IMR-90 (cell line): ENCODE measurements at regions not wholly inside any gene's neighbourhood (a gene's known extent, or its start where the extent isn't known, plus 50 kb on each side); places are given as distances from the start of the nearest gene placed in this dataset.

Experiments used
- ATAC-seq: fragments of 200-7000 bp; cut with Tn5 transposase; 2 replicates; pipeline ENCODE4 v1.9.1; 2020; ENCODE audit warnings: low read depth, mild to moderate bottlenecking, moderate library complexity
- BruUV-seq: library from RNA; stranded (reverse); fragments of 400-500 nt; replicated peaks from 2 replicates; lab custom pipeline; 2021; lab: Mats Ljungman, UMichigan
- CTCF ChIA-PET: fragments of 300-600 bp; formaldehyde crosslinking; extraction: SDS; loops from one replicate; lab custom pipeline; 2021; ENCODE audit warnings: antibody characterized with exemption; lab: Yijun Ruan, JAX
- POLR2A ChIA-PET: fragments of 300-600 bp; sonication (Branson Sonifier 250); formaldehyde crosslinking; loops from one replicate; lab custom pipeline; 2022; ENCODE audit warnings: antibody characterized with exemption; ENCODE audit not compliant: unreplicated experiment; lab: Charles Lee
- DNase-seq: peaks from one replicate; pipeline ENCODE4 v3.0.0; 2013
- H2AFZ ChIP-seq: replicated peaks from 2 replicates; pipeline ENCODE3; 2013; ENCODE audit warnings: low read length, mild to moderate bottlenecking; ENCODE audit not compliant: poor library complexity
- H2AK5ac ChIP-seq: 2 replicates; pipeline ENCODE4 v1.6.1; 2013; ENCODE audit warnings: low read depth, low read length, inconsistent platforms
- H2AK9ac ChIP-seq: replicated peaks from 2 replicates; pipeline ENCODE3; 2013; ENCODE audit warnings: mild to moderate bottlenecking, low read depth, low read length, moderate library complexity; ENCODE audit not compliant: poor library complexity
- H2BK120ac ChIP-seq: 2 replicates; pipeline ENCODE4 v1.6.1; 2013; ENCODE audit warnings: low read depth, low read length, inconsistent platforms
- H2BK15ac ChIP-seq: 3 replicates; pipeline ENCODE4 v1.6.1; 2013; ENCODE audit warnings: low read depth, low read length, inconsistent platforms
- H2BK20ac ChIP-seq: 2 replicates; pipeline ENCODE4 v1.6.1; 2013; ENCODE audit warnings: low read depth, mild to moderate bottlenecking, inconsistent platforms, low read length, moderate library complexity
- H2BK5ac ChIP-seq: 2 replicates; pipeline ENCODE4 v1.6.1; 2013; ENCODE audit warnings: mild to moderate bottlenecking, low read depth, low read length, inconsistent platforms; ENCODE audit not compliant: poor library complexity, severe bottlenecking
- H3K14ac ChIP-seq: replicated peaks from 2 replicates; pipeline ENCODE4 v1.6.1; 2013; ENCODE audit warnings: low read depth, low read length, inconsistent platforms
- H3K18ac ChIP-seq: 2 replicates; pipeline ENCODE4 v1.6.1; 2013; ENCODE audit warnings: low read depth, low read length, control low read depth
- H3K23ac ChIP-seq: 2 replicates; pipeline ENCODE4 v1.6.1; 2013; ENCODE audit warnings: low read depth, low read length, inconsistent platforms
- H3K27ac ChIP-seq: 2 replicates; pipeline ENCODE4 v1.5.1; 2013; ENCODE audit warnings: mild to moderate bottlenecking, control low read depth, low read length; ENCODE audit not compliant: insufficient read depth
- H3K27me3 ChIP-seq: 2 replicates; pipeline ENCODE4 v1.6.1; 2013; ENCODE audit warnings: low read length; ENCODE audit not compliant: control insufficient read depth, insufficient read depth
- H3K36me3 ChIP-seq: 2 replicates; pipeline ENCODE4 v1.6.1; 2013; ENCODE audit warnings: low read length, mixed read lengths; ENCODE audit not compliant: control insufficient read depth, insufficient read depth
- H3K4ac ChIP-seq: 2 replicates; pipeline ENCODE4 v1.6.1; 2013; ENCODE audit warnings: low read depth, low read length, inconsistent platforms
- H3K4me1 ChIP-seq: 2 replicates; pipeline ENCODE4 v1.6.1; 2013; ENCODE audit warnings: low read length, mixed read lengths; ENCODE audit not compliant: control insufficient read depth, insufficient read depth
- H3K4me2 ChIP-seq: 2 replicates; pipeline ENCODE4 v1.6.1; 2013; ENCODE audit warnings: low read depth, mild to moderate bottlenecking, control low read depth, low read length, moderate library complexity
- H3K4me3 ChIP-seq: 2 replicates; pipeline ENCODE4 v1.5.1; 2013; ENCODE audit warnings: low read depth, mild to moderate bottlenecking, control low read depth, low read length, moderate library complexity; ENCODE audit not compliant: insufficient read depth
- H3K56ac ChIP-seq: 2 replicates; pipeline ENCODE4 v1.6.1; 2013; ENCODE audit warnings: low read length, inconsistent platforms; ENCODE audit not compliant: insufficient read depth; ENCODE audit errors: extremely low read depth
- H3K79me1 ChIP-seq, 2 experiments: 2 replicates each; pipeline ENCODE4 v1.6.1; 2013; ENCODE audit warnings: low read length in 2 of 2, inconsistent platforms in 1 of 2, low read depth in 1 of 2
- H3K9ac ChIP-seq: 2 replicates; pipeline ENCODE4 v1.6.1; 2013; ENCODE audit warnings: low read depth, low read length, control low read depth
- H3K9me1 ChIP-seq: 2 replicates; pipeline ENCODE4 v1.6.1; 2013; ENCODE audit warnings: low read length, inconsistent platforms; ENCODE audit not compliant: insufficient read depth
- H3K9me3 ChIP-seq: 2 replicates; pipeline ENCODE4 v1.6.1; 2013; ENCODE audit warnings: low read length; ENCODE audit not compliant: control insufficient read depth, insufficient read depth
- H4K20me1 ChIP-seq: 2 replicates; pipeline ENCODE4 v1.6.1; 2013; ENCODE audit warnings: low read length, inconsistent platforms; ENCODE audit not compliant: insufficient read depth
- H4K5ac ChIP-seq: 2 replicates; pipeline ENCODE4 v1.6.1; 2013; ENCODE audit warnings: mild to moderate bottlenecking, low read depth, low read length, control low read depth
- H4K8ac ChIP-seq, 2 experiments: 2 replicates each; pipeline ENCODE4 v1.6.1; 2013; ENCODE audit warnings: low read depth in 2 of 2, low read length in 2 of 2, control low read depth in 1 of 2, inconsistent platforms in 1 of 2
- H4K91ac ChIP-seq: 2 replicates; pipeline ENCODE4 v1.6.1; 2013; ENCODE audit warnings: low read depth, low read length, inconsistent platforms; ENCODE audit not compliant: insufficient read depth
- CTCF ChIP-seq: conservative IDR thresholded peaks from 2 replicates; pipeline ENCODE4 v1.5.1; 2012; ENCODE audit warnings: mild to moderate bottlenecking, low read depth, low read length, improper control_type of control experiment
- NFE2L2 ChIP-seq: fragments of 150-350 bp; IDR thresholded peaks from 2 replicates; pipeline ENCODE4 v1.6.1; 2016; ENCODE audit warnings: low read depth, mild to moderate bottlenecking, low read length
- RAD21 ChIP-seq: IDR thresholded peaks from 2 replicates; pipeline ENCODE4 v1.6.1; 2012; ENCODE audit warnings: low read length, improper control_type of control experiment
- SMC3 ChIP-seq: fragments of 150-350 bp; IDR thresholded peaks from 2 replicates; pipeline ENCODE4 v1.6.1; 2016; ENCODE audit warnings: low read depth, mild to moderate bottlenecking, antibody characterized with exemption, low read length, moderate library complexity
- WGBS, 2 experiments: methylation state at CpG; one replicate each; pipeline versions ENCODE4 v1.1.5 to v1.1.7; 2013; ENCODE audit warnings: missing lambda C conversion rate in 2 of 2; ENCODE audit not compliant: insufficient read length in 1 of 2; ENCODE audit errors: extremely low coverage in 2 of 2; 5-methylcytosine and 5-hydroxymethylcytosine counted together
- dilution Hi-C: fragments of 300-500 bp; cut with HindIII; formaldehyde crosslinking; loops from one replicate; pipeline ENCODE4 v1.14.3; 2018; ENCODE audit warnings: low sequenced_read_pairs; ENCODE audit not compliant: unreplicated experiment
- in situ Hi-C: fragments of 300-500 bp; cut with MboI; formaldehyde crosslinking; loops from 3 replicates; pipeline ENCODE4 v1.14.3; 2019; ENCODE audit warnings: low sequenced_read_pairs, inconsistent platforms, mixed read lengths
- intact Hi-C: fragments of 100-400 bp; cut with micrococcal nuclease; formaldehyde crosslinking; loops from 2 replicates; pipeline ENCODE4 v1.10.0; 2022

DNA sequence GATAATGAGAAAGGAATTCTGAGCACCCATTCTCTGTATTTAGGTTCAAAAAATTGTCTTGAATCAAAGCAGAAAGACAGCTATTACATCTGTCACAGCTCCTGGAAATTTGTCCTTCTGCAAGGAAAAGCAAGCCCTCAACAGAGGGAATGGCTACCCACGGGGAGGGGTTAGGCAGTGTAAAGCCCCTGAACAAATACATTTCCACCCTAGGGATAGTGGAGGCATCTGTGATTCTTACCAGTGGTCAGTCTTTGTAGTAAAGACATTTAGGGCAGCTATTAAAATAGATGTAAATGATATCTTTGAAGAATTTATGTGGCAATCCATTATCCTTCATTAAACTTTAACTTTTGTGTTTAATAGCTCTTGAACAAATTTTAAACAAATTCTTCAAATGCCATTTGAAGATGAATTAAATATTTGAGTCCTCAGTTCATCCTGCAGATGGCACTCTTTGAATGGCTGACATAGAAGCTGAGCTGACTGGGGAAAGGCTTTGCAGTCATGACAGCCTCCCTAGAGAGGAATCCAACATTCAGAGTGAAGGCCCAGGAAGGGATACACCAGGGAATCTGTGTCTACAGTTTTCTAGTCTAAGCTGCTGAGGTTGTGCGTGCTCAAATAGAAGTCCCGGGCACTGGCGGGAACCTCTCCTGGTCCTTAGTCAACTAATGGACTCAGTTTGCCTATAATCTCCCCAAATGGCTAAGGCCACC, 359.7 kb upstream of the ROPN1 start:
- ATAC-seq (peak; percentile 96), DNase-seq (peak; percentile 78)
- no peaks in the 10 kb centered on the region for H3K4me1 ChIP-seq
- no peak overlapping the region for H3K18ac ChIP-seq
- H4K91ac ChIP-seq: no peak overlapping the region
- no peak overlapping the region for H3K14ac ChIP-seq
- no peak overlapping the region for H2BK20ac ChIP-seq
- H4K8ac ChIP-seq: no peak overlapping the region
- WGBS, 2 experiments: no CpG with 5 or more reads among the region's 4 CpGs
- peaks cover 7% of the 10 kb centered on the region; the same call in 1 of the 2 replicates for H3K27me3 ChIP-seq
- H3K36me3 ChIP-seq: no peaks in the 10 kb centered on the region
- H4K20me1 ChIP-seq: no peaks in the 10 kb centered on the region
- ChIA-PET CTCF (interaction anchor here (0.6 to 3.2 kb wide), 15 partner anchors 12 to 270 kb away, joined by 3 to 27 read pairs (median 4); no protein-coding TSS in a partner anchor), POLR2A (no interaction called here)
- no peak overlapping the region for H2BK120ac ChIP-seq
- H3K9me3 ChIP-seq: no peaks in the 10 kb centered on the region
- no peak overlapping the region for H3K56ac ChIP-seq
- no peak overlapping the region for H2AK5ac ChIP-seq
- no peak overlapping the region for H3K27ac ChIP-seq
- no peak overlapping the region for H3K4ac ChIP-seq
- H2BK5ac ChIP-seq: no peak overlapping the region
- no peak overlapping the region for H2BK15ac ChIP-seq
- no TSS peak for BruUV-seq
- H2AK9ac ChIP-seq: no peak overlapping the region
- peak; percentile 90 for TF ChIP-seq RAD21
- TF ChIP-seq NFE2L2: no peak
- TF ChIP-seq CTCF: peak; percentile 75
- TF ChIP-seq SMC3: peak; percentile 92
- H2AFZ ChIP-seq: no peak overlapping the region
- H3K9me1 ChIP-seq: no peaks in the 10 kb centered on the region
- H3K23ac ChIP-seq: no peak overlapping the region
- in situ Hi-C loops: no loop called here
- intact Hi-C loops: loop anchor here (1.0 to 2.0 kb wide), 3 partner anchors 117 to 207 kb away; no protein-coding TSS in a partner anchor
- H3K4me3 ChIP-seq: no peak overlapping the region
- no peaks in the 10 kb centered on the region for H3K79me1 ChIP-seq
- no peak overlapping the region for H4K5ac ChIP-seq
- no peak overlapping the region for H3K4me2 ChIP-seq
- H3K9ac ChIP-seq: no peak overlapping the region
- dilution Hi-C loops: no loop called here
